GM12891 (cell line): ENCODE measurements at regions not wholly inside any gene's neighbourhood (a gene's known extent, or its start where the extent isn't known, plus 50 kb on each side); places are given as distances from the start of the nearest gene placed in this dataset.

Experiments
- PAX5 ChIP-seq: IDR thresholded peaks from 2 replicates; pipeline ENCODE4 v1.6.1; 2011; ENCODE audit warnings: low read length, moderate library complexity, mild to moderate bottlenecking; ENCODE audit not compliant: insufficient read depth, severe bottlenecking
- POLR2A ChIP-seq: IDR thresholded peaks from 2 replicates; pipeline ENCODE4 v1.6.1; 2011; ENCODE audit warnings: low read depth, low read length, control low read depth
- POLR2AphosphoS5 ChIP-seq: IDR thresholded peaks from 2 replicates; pipeline ENCODE4 v1.6.1; 2011; ENCODE audit warnings: low read depth, low read length, control low read depth
- SPI1 ChIP-seq: IDR thresholded peaks from 2 replicates; pipeline ENCODE4 v1.6.1; 2011; ENCODE audit warnings: low read depth, low read length, control low read depth
- TAF1 ChIP-seq: IDR thresholded peaks from 2 replicates; pipeline ENCODE4 v1.6.1; 2011; ENCODE audit warnings: low read depth, low read length, control low read depth

DNA sequence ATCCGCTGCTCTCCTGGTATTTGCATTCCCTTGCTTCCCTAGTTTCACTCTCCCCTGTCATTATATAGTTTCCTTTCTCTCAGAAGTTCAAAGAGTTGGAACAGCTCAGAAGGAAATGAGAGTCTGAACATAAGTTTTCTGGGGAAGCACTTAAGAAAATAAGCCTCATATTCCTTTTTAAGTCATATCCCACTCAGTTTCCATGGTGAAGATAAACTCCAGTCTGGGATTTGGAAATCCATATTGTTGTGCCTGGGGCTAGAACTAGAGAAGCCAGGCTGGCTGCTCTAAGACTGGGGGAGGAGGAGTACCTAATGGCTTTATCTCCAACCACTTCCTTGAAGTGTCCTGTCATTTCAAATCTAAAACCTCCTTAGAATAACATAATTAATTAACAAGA is 134.2 kb upstream of the ALCAM start:
- TF ChIP-seq POLR2A (no peak), TAF1 (no peak), POLR2AphosphoS5 (no peak), SPI1 (no peak), PAX5 (no peak)
